Fibroblast of lung (primary cell): ENCODE measurements at regions not wholly inside any gene's neighbourhood (a gene's known extent, or its start where the extent isn't known, plus 50 kb on each side); places are given as distances from the start of the nearest gene placed in this dataset.

ENCODE experiments used
- DNase-seq, 2 donors: peaks; one replicate each; pipeline versions ENCODE4 v3.0.0 to v3.0.0-alpha.2; 2010; ENCODE audit warnings: low read depth in 2 of 2
- H2AFZ ChIP-seq: 2 replicates; pipeline ENCODE4 v1.5.1; 2012; ENCODE audit warnings: low read length, control low read depth, inconsistent platforms
- H3K27ac ChIP-seq: 2 replicates; pipeline ENCODE4 v1.5.1; 2011; ENCODE audit warnings: low read length, control low read depth; ENCODE audit not compliant: insufficient read depth
- H3K27me3 ChIP-seq: 2 replicates; pipeline ENCODE4 v1.5.1; 2011; ENCODE audit warnings: mild to moderate bottlenecking, low read length; ENCODE audit not compliant: control insufficient read depth, insufficient read depth
- H3K36me3 ChIP-seq: 2 replicates; pipeline ENCODE4 v1.5.1; 2011; ENCODE audit warnings: low read length; ENCODE audit not compliant: control insufficient read depth, insufficient read depth
- H3K4me1 ChIP-seq: 2 replicates; pipeline ENCODE4 v1.5.1; 2011; ENCODE audit warnings: low read length; ENCODE audit not compliant: control insufficient read depth, insufficient read depth; ENCODE audit errors: extremely low read depth
- H3K4me2 ChIP-seq: 2 replicates; pipeline ENCODE4 v1.5.1; 2011; ENCODE audit warnings: low read length, control low read depth; ENCODE audit not compliant: insufficient read depth; ENCODE audit errors: extremely low read depth
- H3K4me3 ChIP-seq, 4 experiments: fragments of 200-600 bp in 1 of 4; sonication (generic) in 1 of 4; replicated peaks in 1 of 4; 2 replicates each; pipeline ENCODE4 v1.5.1; 2011 to 2016; ENCODE audit warnings: low read length in 4 of 4, low read depth in 3 of 4, mild to moderate bottlenecking in 3 of 4, control low read depth in 2 of 4, inconsistent platforms in 1 of 4, mixed read lengths in 1 of 4; ENCODE audit not compliant: insufficient read depth in 1 of 4; ENCODE audit errors: control extremely low read depth in 1 of 4
- H3K79me2 ChIP-seq: 2 replicates; pipeline ENCODE4 v1.5.1; 2012; ENCODE audit warnings: mild to moderate bottlenecking, low read length, inconsistent platforms; ENCODE audit not compliant: control insufficient read depth, insufficient read depth
- H3K9ac ChIP-seq: 2 replicates; pipeline ENCODE4 v1.5.1; 2011; ENCODE audit warnings: mild to moderate bottlenecking, low read length, control low read depth; ENCODE audit not compliant: insufficient read depth
- H3K9me3 ChIP-seq: 2 replicates; pipeline ENCODE4 v1.5.1; 2012; ENCODE audit warnings: low read depth, low read length; ENCODE audit not compliant: control insufficient read depth, insufficient read depth
- H4K20me1 ChIP-seq: 2 replicates; pipeline ENCODE4 v1.5.1; 2011; ENCODE audit warnings: low read length; ENCODE audit not compliant: control insufficient read depth, insufficient read depth; ENCODE audit errors: extremely low read depth
- CTCF ChIP-seq, 2 donors: IDR thresholded peaks in 1 of 2; conservative IDR thresholded peaks in 1 of 2; 1 replicate in 1 of 2; 2 replicates in 1 of 2; pipeline ENCODE4 v1.5.1; 2011 to 2012; ENCODE audit warnings: low read length in 2 of 2, control low read depth in 1 of 2, inconsistent platforms in 1 of 2, low read depth in 1 of 2, mild to moderate bottlenecking in 1 of 2
- EZH2 ChIP-seq: IDR thresholded peaks from 2 replicates; pipeline ENCODE4 v1.5.1; 2012; ENCODE audit warnings: low read length, control low read depth, mild to moderate bottlenecking; ENCODE audit errors: missing control alignments

- Histone ChIP-seq H3K9me3 (no peaks in the 10 kb centered on the region), H2AFZ (no peak overlapping the region), H3K79me2 (no peaks in the 10 kb centered on the region), H3K4me1 (no peaks in the 10 kb centered on the region), H3K4me3 (no peak overlapping the region), H3K27me3 (no peaks in the 10 kb centered on the region), H3K27ac (no peak overlapping the region), H3K4me2 (no peak overlapping the region), H3K36me3 (no peaks in the 10 kb centered on the region), H3K9ac (no peak overlapping the region), H4K20me1 (no peaks in the 10 kb centered on the region)
- no peak for DNase-seq
- TF ChIP-seq CTCF (conservative IDR thresholded peaks at IDR 0.05 in 1 of 2, IDR thresholded peaks at IDR 0.05 in 1 of 2; ENCODE audit: low read depth in 1 of 2, low read length in 2 of 2) (no peak), EZH2 (no peak)
Observed at GRCh38 chr11:56808326-56808725, 59.8 kb upstream of the OR9G4 start.

- Histone ChIP-seq H3K27ac (no peak overlapping the region), H3K36me3 (no peaks in the 10 kb centered on the region), H3K4me1 (no peaks in the 10 kb centered on the region), H3K79me2 (no peaks in the 10 kb centered on the region), H3K4me2 (no peak overlapping the region), H3K27me3 (no peaks in the 10 kb centered on the region), H2AFZ (no peak overlapping the region), H3K4me3 (no peak overlapping the region), H3K9ac (no peak overlapping the region), H3K9me3 (no peaks in the 10 kb centered on the region), H4K20me1 (no peaks in the 10 kb centered on the region)
- DNase-seq, result no peak
- no peak for TF ChIP-seq CTCF (conservative IDR thresholded peaks at IDR 0.05 in 1 of 2, IDR thresholded peaks at IDR 0.05 in 1 of 2; ENCODE audit: low read depth in 1 of 2, low read length in 2 of 2)
Observed at GRCh38 chr11:56799691-56800210, 51.3 kb upstream of the OR9G4 start.
